Duodenal mucosa (tissue), 2 donors: ENCODE measurements at regions not wholly inside any gene's neighbourhood (a gene's known extent, or its start where the extent isn't known, plus 50 kb on each side); places are given as distances from the start of the nearest gene placed in this dataset.
"Not testable (repeated sequence)": the region's sequence is repeated elsewhere in the genome, so short reads cannot be mapped to it uniquely, and the experiment has no call there.

Experiments used
- H3K27ac ChIP-seq: one replicate; pipeline ENCODE4 v1.7.0; 2013; ENCODE audit warnings: low read depth, low read length
- H3K27me3 ChIP-seq, 2 donors: one replicate each; pipeline ENCODE4 v1.7.0; 2013; ENCODE audit warnings: low read length in 2 of 2, control low read depth in 1 of 2; ENCODE audit not compliant: insufficient read depth in 2 of 2, control insufficient read depth in 1 of 2
- H3K36me3 ChIP-seq, 2 donors: one replicate each; pipeline ENCODE4 v1.7.0; 2013; ENCODE audit warnings: low read length in 2 of 2, control low read depth in 1 of 2; ENCODE audit not compliant: insufficient read depth in 2 of 2, control insufficient read depth in 1 of 2
- H3K4me1 ChIP-seq, 2 donors: one replicate each; pipeline ENCODE4 v1.7.0; 2013; ENCODE audit warnings: low read length in 2 of 2, control low read depth in 1 of 2; ENCODE audit not compliant: insufficient read depth in 2 of 2, control insufficient read depth in 1 of 2
- H3K4me3 ChIP-seq, 2 donors: one replicate each; pipeline ENCODE4 v1.7.0; 2013; ENCODE audit warnings: low read length in 2 of 2, low read depth in 1 of 2
- H3K9ac ChIP-seq, 2 donors: one replicate each; pipeline ENCODE4 v1.7.0; 2013; ENCODE audit warnings: low read length in 2 of 2, low read depth in 1 of 2
- H3K9me3 ChIP-seq, 2 donors: one replicate each; pipeline ENCODE4 v1.7.0; 2013; ENCODE audit warnings: low read length in 2 of 2, control low read depth in 1 of 2; ENCODE audit not compliant: control insufficient read depth in 1 of 2

- no peaks in the 10 kb centered on the region for H3K36me3 ChIP-seq
- peaks cover 0 to 4% of the 10 kb centered on the region in 2 donors for H3K9me3 ChIP-seq
- no peak overlapping the region for H3K9ac ChIP-seq
- H3K4me3 ChIP-seq: no peak overlapping the region
- H3K4me1 ChIP-seq: peaks cover 0 to 17% of the 10 kb centered on the region in 2 donors
- H3K27me3 ChIP-seq: no peaks in the 10 kb centered on the region
- no peak overlapping the region for H3K27ac ChIP-seq
These were observed 200.7 kb upstream of the AHR start for GRCh38 chr7:17097668-17098297.

- no peak overlapping the region for H3K27ac ChIP-seq
- no peak overlapping the region for H3K4me3 ChIP-seq
These were observed 199.9 kb upstream of the AHR start for GRCh38 chr7:17098515-17098914.

DNA sequence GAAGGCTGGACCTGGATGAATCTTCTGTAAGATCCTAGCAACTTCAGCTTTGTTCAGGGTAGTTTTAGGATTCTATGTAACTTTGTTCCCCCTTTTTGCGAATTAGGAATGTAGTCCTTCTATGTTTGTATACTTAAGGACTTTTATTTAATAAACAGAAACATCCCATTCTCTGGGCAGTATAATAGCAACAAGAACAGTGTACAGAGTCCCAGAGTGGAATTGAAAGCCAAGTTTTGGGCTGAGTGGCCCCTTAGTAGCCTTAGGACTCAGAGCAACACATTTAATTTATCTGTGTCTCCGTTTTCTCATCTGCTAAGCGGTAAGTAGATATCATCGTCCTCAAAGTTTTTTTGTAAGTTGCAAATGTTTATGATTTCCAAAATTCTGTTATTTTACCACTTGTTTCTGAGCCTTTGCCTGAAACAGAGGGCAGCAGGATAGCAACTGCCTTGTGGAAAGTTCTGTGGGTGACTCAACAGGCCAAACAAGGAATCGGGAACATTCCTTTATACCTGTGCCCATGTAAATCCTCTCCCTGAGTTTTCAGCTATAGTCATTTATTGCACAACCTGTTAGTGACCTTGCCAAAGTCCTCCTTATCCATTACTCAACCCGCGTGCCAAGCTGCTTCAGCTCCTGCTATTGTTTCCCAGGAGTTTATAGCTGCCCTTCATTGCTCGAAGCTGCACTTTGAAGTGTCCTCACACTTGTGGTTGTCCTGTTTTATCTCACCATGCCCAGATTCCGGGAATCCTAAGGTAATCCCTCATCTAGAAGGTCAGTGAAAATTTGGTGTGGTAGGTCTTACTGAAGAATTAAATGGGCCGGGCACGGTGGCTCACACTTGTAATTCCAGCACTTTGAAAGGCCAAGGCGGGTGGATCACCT is 199.1 kb upstream of the AHR start:
- H3K9ac ChIP-seq: no peak overlapping the region
- H3K4me1 ChIP-seq: peaks cover 0 to 17% of the 10 kb centered on the region in 2 donors
- H3K27ac ChIP-seq: no peak overlapping the region
- H3K36me3 ChIP-seq: no peaks in the 10 kb centered on the region
- H3K27me3 ChIP-seq: no peaks in the 10 kb centered on the region
- H3K9me3 ChIP-seq: peaks cover 0 to 4% of the 10 kb centered on the region in 2 donors
- no peak overlapping the region for H3K4me3 ChIP-seq

More at GRCh38 chr7:17098515-17098914, 199.9 kb upstream of the AHR start:
- Histone ChIP-seq H3K4me1 (peaks cover 0 to 17% of the 10 kb centered on the region in 2 donors), H3K9ac (no peak overlapping the region), H3K36me3 (no peaks in the 10 kb centered on the region), H3K9me3 (peaks cover 0 to 4% of the 10 kb centered on the region in 2 donors), H3K27me3 (no peaks in the 10 kb centered on the region)

GRCh38 chr7:17099974-17100509 is 198.4 kb upstream of the AHR start:
- H3K27me3 ChIP-seq, H3K36me3 ChIP-seq, H3K4me3 ChIP-seq, H3K9ac ChIP-seq, H3K9me3 ChIP-seq, H3K27ac ChIP-seq: not testable (repeated sequence)
- peaks cover 0 to 17% of the 10 kb centered on the region in 2 donors for H3K4me1 ChIP-seq

- Histone ChIP-seq H3K27me3 (no peaks in the 10 kb centered on the region), H3K9me3 (peaks cover 0 to 4% of the 10 kb centered on the region in 2 donors), H3K27ac (no peak overlapping the region), H3K36me3 (no peaks in the 10 kb centered on the region), H3K9ac (no peak overlapping the region), H3K4me1 (peaks cover 0 to 17% of the 10 kb centered on the region in 2 donors), H3K4me3 (no peak overlapping the region)
These were observed 197.2 kb upstream of the AHR start for GRCh38 chr7:17101207-17101696.

GRCh38 chr7:17103170-17103569 is 195.3 kb upstream of the AHR start:
- H3K36me3 ChIP-seq: no peaks in the 10 kb centered on the region
- peaks cover 0 to 4% of the 10 kb centered on the region in 2 donors for H3K9me3 ChIP-seq
- no peak overlapping the region for H3K4me3 ChIP-seq
- no peaks in the 10 kb centered on the region for H3K27me3 ChIP-seq
- peaks cover 0 to 15% of the 10 kb centered on the region in 2 donors for H3K4me1 ChIP-seq
- H3K9ac ChIP-seq: no peak overlapping the region
- no peak overlapping the region for H3K27ac ChIP-seq

DNA sequence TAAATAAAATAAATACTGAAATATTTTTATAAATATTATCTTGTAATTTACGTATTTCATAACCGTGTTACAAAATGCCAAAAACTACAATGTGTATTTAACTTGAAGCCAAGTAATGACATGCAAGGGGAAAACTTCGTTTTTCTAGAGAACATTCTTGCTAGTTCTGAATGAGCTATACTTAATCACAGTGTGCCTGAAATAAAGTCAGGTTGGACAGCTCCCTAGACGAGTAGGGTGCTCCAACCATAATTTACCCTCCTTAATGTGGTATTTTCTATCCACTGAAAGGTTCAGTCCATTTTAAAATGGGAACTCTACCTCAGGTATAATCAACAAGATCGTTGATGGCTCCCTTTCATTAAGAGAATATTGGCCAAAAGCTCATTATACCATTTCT is 194.5 kb upstream of the AHR start:
- H3K36me3 ChIP-seq: no peaks in the 10 kb centered on the region
- no peak overlapping the region for H3K4me3 ChIP-seq
- H3K9ac ChIP-seq: no peak overlapping the region
- peaks cover 0 to 4% of the 10 kb centered on the region in 2 donors for H3K9me3 ChIP-seq
- no peaks in the 10 kb centered on the region for H3K27me3 ChIP-seq
- peaks cover 0 to 9% of the 10 kb centered on the region in 2 donors for H3K4me1 ChIP-seq
- no peak overlapping the region for H3K27ac ChIP-seq

GRCh38 chr7:17104419-17104818 is 194.0 kb upstream of the AHR start:
- Histone ChIP-seq H3K27me3 (no peaks in the 10 kb centered on the region), H3K36me3 (no peaks in the 10 kb centered on the region), H3K4me3 (no peak overlapping the region), H3K27ac (no peak overlapping the region), H3K9me3 (peaks cover 0 to 4% of the 10 kb centered on the region in 2 donors), H3K9ac (no peak overlapping the region), H3K4me1 (peaks cover 0 to 4% of the 10 kb centered on the region in 2 donors)

DNA sequence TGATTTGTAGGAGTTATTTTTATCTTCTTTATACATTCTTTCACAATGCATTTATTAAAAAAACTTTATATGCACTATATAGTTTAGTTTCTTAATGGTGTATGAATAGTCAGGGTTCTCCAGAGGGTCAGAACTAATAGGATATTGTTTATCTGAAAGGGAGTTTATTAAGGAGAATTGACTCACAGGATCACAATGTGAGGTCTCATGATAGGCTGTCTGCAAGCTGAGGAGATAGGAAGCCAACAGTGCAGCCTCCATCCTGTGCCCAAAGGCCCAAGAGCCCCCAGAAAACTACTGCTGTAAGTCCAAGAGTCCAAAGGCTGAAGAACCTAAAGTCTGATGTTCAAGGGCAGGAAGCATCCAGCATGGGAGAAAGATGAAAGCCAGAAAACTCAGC is 192.8 kb upstream of the AHR start:
- no peaks in the 10 kb centered on the region for H3K27me3 ChIP-seq
- no peak overlapping the region for H3K9ac ChIP-seq
- H3K4me1 ChIP-seq: no peaks in the 10 kb centered on the region
- no peak overlapping the region for H3K4me3 ChIP-seq
- no peak overlapping the region for H3K27ac ChIP-seq
- H3K9me3 ChIP-seq: peaks cover 0 to 4% of the 10 kb centered on the region in 2 donors
- no peaks in the 10 kb centered on the region for H3K36me3 ChIP-seq

DNA sequence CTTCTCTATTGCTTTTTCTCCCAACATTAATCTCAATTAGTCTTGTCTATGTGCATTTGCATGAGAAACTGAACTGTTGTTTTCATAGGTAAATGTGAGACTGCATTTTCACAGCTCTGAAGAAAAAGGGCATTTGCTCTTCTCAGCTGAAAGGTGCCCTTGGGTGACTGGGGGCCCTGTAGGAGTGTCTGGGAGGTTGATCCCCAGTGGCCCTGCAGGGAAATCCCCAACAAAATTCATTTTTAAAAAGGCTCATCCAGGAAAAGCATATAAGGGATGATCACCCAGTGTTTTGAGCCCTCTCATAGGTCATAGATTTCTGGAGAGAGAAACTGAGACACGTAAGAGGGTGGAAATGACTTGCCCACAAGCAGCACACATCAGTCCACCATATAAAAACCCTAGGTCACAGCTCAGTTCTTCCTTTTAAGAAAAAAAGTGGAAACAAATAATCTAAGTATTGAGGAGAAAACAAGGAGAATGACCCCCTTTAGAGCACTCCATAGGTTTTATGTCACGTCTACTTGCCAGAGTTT is 190.3 kb upstream of the AHR start:
- no peak overlapping the region for H3K9ac ChIP-seq
- H3K4me1 ChIP-seq: no peaks in the 10 kb centered on the region
- no peaks in the 10 kb centered on the region for H3K36me3 ChIP-seq
- H3K9me3 ChIP-seq: no peaks in the 10 kb centered on the region
- no peaks in the 10 kb centered on the region for H3K27me3 ChIP-seq
- no peak overlapping the region for H3K27ac ChIP-seq
- H3K4me3 ChIP-seq: no peak overlapping the region
